Transverse colon (tissue), 4 donors: ENCODE measurements at regions not wholly inside any gene's neighbourhood (a gene's known extent, or its start where the extent isn't known, plus 50 kb on each side); places are given as distances from the start of the nearest gene placed in this dataset.
"Not testable (repeated sequence)": the region's sequence is repeated elsewhere in the genome, so short reads cannot be mapped to it uniquely, and the experiment has no call there.

Experiments used
- DNase-seq: peaks from one replicate; pipeline ENCODE4 v3.0.0-alpha.2; 2019
- H3K27ac ChIP-seq, 4 donors: fragments of 200-600 bp; sonication (generic); 2 replicates each; pipeline ENCODE4 v1.5.1; 2016 to 2018; ENCODE audit warnings: inconsistent platforms in 4 of 4
- H3K27me3 ChIP-seq: fragments of 200-600 bp; sonication (generic); 2 replicates; pipeline ENCODE4 v1.5.1; 2017; ENCODE audit warnings: inconsistent platforms
- H3K36me3 ChIP-seq, 4 donors: fragments of 200-600 bp; sonication (generic); 2 replicates each; pipeline ENCODE4 v1.5.1; 2017 to 2019; ENCODE audit warnings: inconsistent platforms in 4 of 4
- H3K4me1 ChIP-seq, 4 donors: fragments of 200-600 bp; sonication (generic); 2 replicates each; pipeline ENCODE4 v1.5.1; 2017 to 2020; ENCODE audit warnings: inconsistent platforms in 4 of 4
- H3K4me3 ChIP-seq, 4 donors: fragments of 200-600 bp; sonication (generic); 1 replicate in 1 of 4; 2 replicates in 3 of 4; pipeline versions ENCODE4 v1.5.1 to v1.6.1; 2017 to 2019; ENCODE audit warnings: inconsistent platforms in 4 of 4
- H3K9me3 ChIP-seq, 2 donors: fragments of 200-600 bp; sonication (generic); 2 replicates each; pipeline ENCODE4 v1.5.1; 2017 to 2019; ENCODE audit warnings: inconsistent platforms in 2 of 2
- EP300 ChIP-seq: sonication (generic); formaldehyde crosslinking; IDR thresholded peaks from one replicate; pipeline ENCODE4 v1.6.1; 2017; ENCODE audit warnings: antibody characterized with exemption, low read depth
- POLR2A ChIP-seq: fragments of 450-650 bp; IDR thresholded peaks from one replicate; pipeline ENCODE4 v1.6.1; 2016; ENCODE audit warnings: antibody characterized with exemption, mild to moderate bottlenecking, moderate library complexity
- POLR2AphosphoS5 ChIP-seq, 3 donors: sonication (generic); formaldehyde crosslinking; IDR thresholded peaks; one replicate each; pipeline ENCODE4 v1.6.1; 2016; ENCODE audit warnings: antibody characterized with exemption in 3 of 3
- WGBS, 2 donors: methylation state at CpG; one replicate each; pipeline ENCODE4 v1.1.5; 2018; ENCODE audit warnings: low coverage in 1 of 2; 5-methylcytosine and 5-hydroxymethylcytosine counted together
- in situ Hi-C, 4 donors: fragments of 200-750 bp; cut with MboI; loops; one replicate each; pipeline versions ENCODE4 v1.15.0 to v1.15.1; 2017; ENCODE audit warnings: low sequenced_read_pairs in 3 of 4, low pct_ligation_motif_present in 1 of 4, low pct_unique_long_range_greater_than_20kb in 1 of 4
- intact Hi-C: fragments of 100-400 bp; cut with DNase I; formaldehyde crosslinking; loops from one replicate; pipeline ENCODE4 v1.15.1; 2023; ENCODE audit warnings: low total_unique reads
- TF ChIP-seq, protein P1 (sequence below), 5 experiments: fragments of 200-600 bp in 3 of 5; fragments of 450-650 bp in 2 of 5; sonication (generic) in 3 of 5; IDR thresholded peaks; 1 replicate in 2 of 5; 2 replicates in 3 of 5; pipeline ENCODE4 v1.5.1; 2016 to 2017; ENCODE audit warnings: antibody characterized with exemption in 5 of 5, inconsistent platforms in 3 of 5, mild to moderate bottlenecking in 2 of 5, moderate library complexity in 1 of 5

DNA sequence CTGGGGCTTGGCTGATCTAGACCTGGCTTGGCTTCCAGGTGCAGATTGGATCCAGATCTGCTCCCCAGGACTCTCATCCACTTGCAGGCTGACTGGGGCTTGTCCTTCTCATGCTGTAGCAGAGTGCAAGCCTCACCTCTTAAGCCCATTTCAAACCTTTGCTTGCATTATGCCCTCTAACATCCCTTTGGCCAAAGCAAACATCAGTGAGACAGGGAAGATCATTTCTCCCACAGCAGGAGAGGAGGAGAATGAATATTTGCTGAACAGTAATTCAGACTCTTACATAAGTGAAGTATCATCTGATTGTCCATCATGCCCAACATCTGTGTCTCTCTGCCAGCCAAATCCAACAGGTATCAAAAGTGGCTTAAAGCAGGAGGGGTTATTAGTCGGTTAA is 194.9 kb downstream of the C9orf152 start:
- in situ Hi-C loops (no loop called here), intact Hi-C loops (no loop called here)
- H3K36me3 ChIP-seq, result no peaks in the 10 kb centered on the region
- H3K4me3 ChIP-seq, result no peak overlapping the region
- TF ChIP-seq, protein P1, sequence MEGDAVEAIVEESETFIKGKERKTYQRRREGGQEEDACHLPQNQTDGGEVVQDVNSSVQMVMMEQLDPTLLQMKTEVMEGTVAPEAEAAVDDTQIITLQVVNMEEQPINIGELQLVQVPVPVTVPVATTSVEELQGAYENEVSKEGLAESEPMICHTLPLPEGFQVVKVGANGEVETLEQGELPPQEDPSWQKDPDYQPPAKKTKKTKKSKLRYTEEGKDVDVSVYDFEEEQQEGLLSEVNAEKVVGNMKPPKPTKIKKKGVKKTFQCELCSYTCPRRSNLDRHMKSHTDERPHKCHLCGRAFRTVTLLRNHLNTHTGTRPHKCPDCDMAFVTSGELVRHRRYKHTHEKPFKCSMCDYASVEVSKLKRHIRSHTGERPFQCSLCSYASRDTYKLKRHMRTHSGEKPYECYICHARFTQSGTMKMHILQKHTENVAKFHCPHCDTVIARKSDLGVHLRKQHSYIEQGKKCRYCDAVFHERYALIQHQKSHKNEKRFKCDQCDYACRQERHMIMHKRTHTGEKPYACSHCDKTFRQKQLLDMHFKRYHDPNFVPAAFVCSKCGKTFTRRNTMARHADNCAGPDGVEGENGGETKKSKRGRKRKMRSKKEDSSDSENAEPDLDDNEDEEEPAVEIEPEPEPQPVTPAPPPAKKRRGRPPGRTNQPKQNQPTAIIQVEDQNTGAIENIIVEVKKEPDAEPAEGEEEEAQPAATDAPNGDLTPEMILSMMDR (IDR thresholded peaks at IDR 0.05), result no peak
- TF ChIP-seq POLR2AphosphoS5 (IDR thresholded peaks at IDR 0.05), result no peak
- TF ChIP-seq POLR2A, result no peak
- TF ChIP-seq EP300, result no peak
- DNase-seq, result no peak
- H3K27me3 ChIP-seq, result no peaks in the 10 kb centered on the region
- H3K9me3 ChIP-seq, result no peaks in the 10 kb centered on the region
- H3K4me1 ChIP-seq, result no peaks in the 10 kb centered on the region
- whole genome bisulfite sequencing, 2 donors, result 0 to 85% methylated on average over 1 of the region's 1 CpG
- no peak overlapping the region for H3K27ac ChIP-seq

DNA sequence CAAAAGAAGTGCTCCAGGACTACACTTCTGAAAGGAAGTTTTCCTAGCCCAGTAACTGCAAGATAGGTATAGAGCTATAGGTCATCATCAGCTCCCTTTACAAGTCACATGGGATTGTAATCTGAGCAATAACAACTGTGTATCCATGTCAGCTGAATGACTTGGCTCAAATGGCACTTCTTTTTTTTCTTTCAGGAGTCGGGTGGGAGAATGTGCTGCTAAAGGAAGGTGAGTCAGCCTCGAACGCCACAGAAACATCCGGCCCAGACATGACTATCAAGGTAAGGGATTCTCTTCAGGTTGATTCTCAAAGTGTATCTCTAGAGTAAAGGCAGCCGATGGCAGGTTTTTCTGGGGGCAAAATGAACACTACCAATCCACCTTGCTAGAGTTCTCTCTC is 192.2 kb downstream of the C9orf152 start:
- DNase-seq, result no peak
- 71 to 87% methylated on average over 4 to 5 of the region's 5 CpGs for WGBS, 2 donors
- intact Hi-C loops (no loop called here), in situ Hi-C loops (no loop called here)
- Histone ChIP-seq H3K27me3 (no peaks in the 10 kb centered on the region), H3K9me3 (no peaks in the 10 kb centered on the region), H3K4me3 (no peak overlapping the region), H3K27ac (no peak overlapping the region), H3K4me1 (no peaks in the 10 kb centered on the region), H3K36me3 (no peaks in the 10 kb centered on the region)
- TF ChIP-seq POLR2AphosphoS5 (IDR thresholded peaks at IDR 0.05), result no peak

DNA sequence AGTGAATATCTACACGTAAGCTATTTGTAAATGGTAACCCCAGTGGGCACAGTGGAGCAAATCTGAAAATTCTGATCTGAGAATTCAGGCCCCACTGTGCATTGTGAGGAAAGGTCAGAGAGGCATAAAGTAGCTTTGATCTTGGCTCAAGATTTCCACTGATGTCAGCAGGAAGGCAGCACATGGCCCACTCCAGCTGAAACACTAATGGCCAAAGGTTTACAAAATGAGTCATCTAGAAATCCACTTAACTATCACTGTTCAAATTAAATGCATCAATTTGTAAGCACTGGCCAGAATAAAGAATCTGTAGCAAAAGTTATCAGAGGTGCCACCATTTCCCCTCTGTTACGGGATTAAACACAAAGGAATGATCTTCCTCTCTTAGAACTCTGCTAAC is 191.6 kb downstream of the C9orf152 start:
- Histone ChIP-seq H3K36me3 (no peaks in the 10 kb centered on the region), H3K4me3 (no peak overlapping the region), H3K4me1 (no peaks in the 10 kb centered on the region), H3K27ac (no peak overlapping the region), H3K9me3 (no peaks in the 10 kb centered on the region), H3K27me3 (no peaks in the 10 kb centered on the region)
- no peak for DNase-seq
- intact Hi-C loops (no loop called here), in situ Hi-C loops (no loop called here)
- 88 to 90% methylated on average over 1 to 2 of the region's 2 CpGs for WGBS, 2 donors
- TF ChIP-seq EP300 (no peak), POLR2AphosphoS5 (IDR thresholded peaks at IDR 0.05) (no peak), POLR2A (no peak)
- TF ChIP-seq, protein P1 (IDR thresholded peaks at IDR 0.05), result no peak

DNA sequence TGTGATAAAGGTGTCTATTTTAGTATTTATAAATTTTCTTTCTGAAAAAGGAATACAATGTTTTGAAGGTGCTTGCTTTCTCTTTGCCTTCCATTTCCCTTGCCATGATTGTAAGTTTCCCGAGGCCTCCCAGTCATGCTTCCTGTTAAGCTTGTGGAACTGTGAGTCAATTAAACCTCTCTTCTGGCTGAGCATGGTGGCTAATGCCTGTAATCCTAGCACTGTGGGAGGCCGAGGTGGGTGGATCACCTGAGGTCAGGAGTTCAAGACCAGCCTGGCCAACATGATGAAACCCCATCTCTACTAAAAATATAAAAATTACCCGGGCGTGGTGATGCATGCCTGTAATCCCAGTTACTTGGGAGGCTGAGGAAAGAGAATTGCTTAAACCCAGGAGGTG is 187.7 kb downstream of the C9orf152 start:
- DNase-seq, H3K9me3 ChIP-seq, H3K4me3 ChIP-seq, H3K27me3 ChIP-seq, intact Hi-C loops, H3K36me3 ChIP-seq, H3K27ac ChIP-seq, in situ Hi-C loops, H3K4me1 ChIP-seq: not testable (repeated sequence)
- WGBS, 2 donors, result 70 to 100% methylated on average over 1 to 4 of the region's 4 CpGs

DNA sequence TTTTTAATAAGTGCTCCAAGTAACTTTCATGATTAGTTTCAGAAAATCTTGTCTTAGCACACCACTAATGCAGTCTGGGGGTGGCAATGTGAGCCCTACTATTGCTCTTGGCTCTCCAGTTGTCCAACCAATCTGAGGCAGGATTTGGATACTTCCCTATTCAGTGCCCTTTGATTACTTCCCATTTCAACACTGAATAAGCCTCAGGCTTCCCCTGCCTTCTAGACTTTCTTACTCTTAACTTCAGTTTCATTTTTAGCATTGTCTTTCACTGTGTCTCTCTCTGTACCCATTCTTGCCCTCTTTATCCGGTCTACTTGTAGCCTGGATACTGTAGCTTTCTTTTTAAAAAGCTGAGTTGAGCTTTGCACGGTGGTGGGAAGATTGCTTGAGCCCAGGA is 186.1 kb downstream of the C9orf152 start:
- no peak for TF ChIP-seq EP300
- no peak for TF ChIP-seq POLR2AphosphoS5 (IDR thresholded peaks at IDR 0.05)
- in situ Hi-C loops (no loop called here), intact Hi-C loops (no loop called here)
- WGBS, 2 donors, result 56 to 94% methylated on average over 2 of the region's 2 CpGs
- no peaks in the 10 kb centered on the region for H3K4me1 ChIP-seq
- DNase-seq, result no peak
- no peaks in the 10 kb centered on the region for H3K36me3 ChIP-seq
- no peak overlapping the region for H3K27ac ChIP-seq
- no peak overlapping the region for H3K4me3 ChIP-seq
- no peaks in the 10 kb centered on the region for H3K9me3 ChIP-seq
- H3K27me3 ChIP-seq, result no peaks in the 10 kb centered on the region

DNA sequence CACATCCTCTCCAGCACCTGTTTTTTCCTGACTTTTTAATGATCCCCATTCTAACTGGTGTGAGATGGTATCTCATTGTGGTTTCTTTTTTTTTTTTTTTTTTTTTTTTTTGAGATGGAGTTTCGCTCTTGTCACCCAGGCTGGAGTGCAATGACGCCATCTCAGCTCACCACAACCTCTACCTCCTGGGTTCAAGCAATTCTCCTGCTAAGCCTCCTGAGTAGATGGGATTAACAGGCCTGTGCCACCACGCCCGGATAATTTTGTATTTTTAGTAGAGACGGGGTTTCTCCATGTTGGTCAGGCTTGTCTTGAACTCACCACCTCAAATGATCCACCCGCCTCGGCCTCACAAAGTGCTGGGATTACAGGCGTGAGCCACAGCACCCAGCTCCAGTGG is 184.7 kb downstream of the C9orf152 start:
- DNase-seq, H3K27ac ChIP-seq, in situ Hi-C loops, intact Hi-C loops, H3K36me3 ChIP-seq, H3K4me3 ChIP-seq, H3K9me3 ChIP-seq, H3K27me3 ChIP-seq, H3K4me1 ChIP-seq: not testable (repeated sequence)
- 97% methylated on average over 8 of the region's 8 CpGs; no CpG with 5 or more reads in 1 of the 2 donors for WGBS, 2 donors
